GM21717 (cell line): ENCODE measurements at regions not wholly inside any gene's neighbourhood (a gene's known extent, or its start where the extent isn't known, plus 50 kb on each side); places are given as distances from the start of the nearest gene placed in this dataset.
A peak's percentile ranks its signal among the peaks of the same experiment; 100 is the strongest.

Source experiments
- ATAC-seq: cut with Tn5 transposase; IDR thresholded peaks from one replicate; pipeline ENCODE4 v1.9.1; 2021; ENCODE audit warnings: mild to moderate bottlenecking, moderate library complexity; ENCODE audit not compliant: unreplicated experiment

GRCh38 chr17:72512649-72513556 lies 392.1 kb downstream of the SOX9 start:
- ATAC-seq: no peak

GRCh38 chr17:72514321-72514861 lies 393.6 kb downstream of the SOX9 start:
- no peak for ATAC-seq

GRCh38 chr17:72514891-72515290 lies 394.1 kb downstream of the SOX9 start:
- no peak for ATAC-seq

GRCh38 chr17:72515291-72516065 lies 394.7 kb downstream of the SOX9 start:
- ATAC-seq: no peak

- ATAC-seq: no peak
These were observed 396.1 kb downstream of the SOX9 start for GRCh38 chr17:72516772-72517399.

GRCh38 chr17:72517413-72518158 lies 396.8 kb downstream of the SOX9 start:
- ATAC-seq: no peak

GRCh38 chr17:72518159-72518732 lies 397.4 kb downstream of the SOX9 start:
- no peak for ATAC-seq

GRCh38 chr17:72518753-72519597 lies 398.2 kb downstream of the SOX9 start:
- no peak for ATAC-seq

GRCh38 chr17:72519598-72519936 lies 398.7 kb downstream of the SOX9 start:
- ATAC-seq: no peak

- ATAC-seq: peak; percentile 51
These were observed 400.0 kb downstream of the SOX9 start for GRCh38 chr17:72520665-72521303.

GRCh38 chr17:72523491-72523890 lies 402.7 kb downstream of the SOX9 start:
- ATAC-seq: no peak

GRCh38 chr17:72525225-72526015 lies 404.6 kb downstream of the SOX9 start:
- ATAC-seq: no peak

GRCh38 chr17:72526769-72527168 lies 405.9 kb downstream of the SOX9 start:
- no peak for ATAC-seq

GRCh38 chr17:72527789-72528188 lies 407.0 kb downstream of the SOX9 start:
- ATAC-seq: no peak

GRCh38 chr17:72528683-72529082 lies 407.9 kb downstream of the SOX9 start:
- no peak for ATAC-seq

GRCh38 chr17:72529386-72529785 lies 408.6 kb downstream of the SOX9 start:
- no peak for ATAC-seq

- no peak for ATAC-seq
These were observed 409.6 kb downstream of the SOX9 start for GRCh38 chr17:72530454-72530853.

- no peak for ATAC-seq
These were observed 410.9 kb downstream of the SOX9 start for GRCh38 chr17:72531729-72532128.
